ENCODE measurements at regions not wholly inside any gene's neighbourhood (a gene's known extent, or its start where the extent isn't known, plus 50 kb on each side); places are given as distances from the start of the nearest gene placed in this dataset.

DNA sequence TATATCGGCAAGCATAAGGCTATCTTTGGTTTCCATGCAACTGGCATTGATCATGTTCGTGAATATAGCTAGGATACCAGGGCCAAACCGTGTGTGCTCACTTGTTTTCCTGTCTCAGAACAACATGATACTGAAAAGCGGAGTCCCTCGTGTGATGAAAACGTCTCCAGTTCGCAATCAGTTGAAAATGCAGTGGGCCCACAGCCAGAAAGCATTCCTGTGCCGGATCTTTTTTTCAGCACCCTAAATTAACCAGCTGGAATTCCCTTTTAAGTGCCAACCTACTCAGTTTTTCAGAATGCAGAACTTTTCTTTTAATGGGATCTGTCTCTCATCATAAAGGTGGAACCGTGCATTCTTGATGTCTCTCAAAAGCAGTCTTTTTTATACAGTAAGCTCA is 130.8 kb upstream of the FRG1 start:
- TF ChIP-seq TCF7L2 (IDR thresholded peaks at IDR 0.05; ENCODE audit: low read depth, low read length) = no peak
- TF ChIP-seq CTCF (IDR thresholded peaks at IDR 0.05) = no peak
